HFF-Myc (cell line): ENCODE measurements at regions not wholly inside any gene's neighbourhood (a gene's known extent, or its start where the extent isn't known, plus 50 kb on each side); places are given as distances from the start of the nearest gene placed in this dataset.
"Not testable (repeated sequence)": the region's sequence is repeated elsewhere in the genome, so short reads cannot be mapped to it uniquely, and the experiment has no call there.

Source experiments
- DNase-seq: peaks from one replicate; pipeline ENCODE4 v3.0.0-alpha.2; 2011; ENCODE audit warnings: low read depth; ENCODE audit errors: extremely low read depth
- H3K4me3 ChIP-seq: replicated peaks from 2 replicates; pipeline ENCODE4 v1.5.1; 2011; ENCODE audit warnings: low read depth, mild to moderate bottlenecking, control low read depth, low read length
- CTCF ChIP-seq: IDR thresholded peaks from 2 replicates; pipeline ENCODE4 v1.5.1; 2012; ENCODE audit warnings: mild to moderate bottlenecking, low read depth, low read length, control low read depth; ENCODE audit errors: missing control alignments

DNA sequence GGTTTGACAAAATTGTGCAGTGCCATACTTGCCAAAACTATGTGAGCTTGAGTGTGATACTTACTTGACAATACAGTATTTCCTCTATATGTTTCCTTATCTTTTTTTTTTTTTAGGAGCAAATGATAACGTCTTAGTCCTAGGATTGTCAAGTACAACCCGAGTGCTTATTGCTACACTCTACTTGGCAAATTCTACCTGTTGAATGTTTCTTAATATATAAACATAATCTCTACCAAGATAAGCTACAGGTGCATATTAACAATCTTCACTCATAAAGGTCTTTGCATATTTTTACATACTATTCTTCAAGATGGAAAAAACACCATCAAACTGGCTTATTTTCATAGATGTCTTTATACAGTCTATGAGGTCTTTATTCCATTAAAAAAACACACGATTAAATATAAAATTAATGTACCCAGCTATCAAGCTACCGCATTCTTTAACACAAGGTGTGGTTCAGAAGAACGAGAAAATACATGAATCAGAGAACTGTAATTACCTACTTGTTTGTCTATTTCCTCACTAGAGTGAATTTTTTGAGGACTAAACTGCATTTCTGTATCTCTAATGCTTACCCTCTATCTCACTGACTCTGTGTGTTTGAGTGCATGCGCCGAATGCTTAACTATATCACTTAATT, 76.1 kb upstream of the PDSS1 start:
- no peak overlapping the region for H3K4me3 ChIP-seq
- DNase-seq: no peak
- no peak for TF ChIP-seq CTCF

DNA sequence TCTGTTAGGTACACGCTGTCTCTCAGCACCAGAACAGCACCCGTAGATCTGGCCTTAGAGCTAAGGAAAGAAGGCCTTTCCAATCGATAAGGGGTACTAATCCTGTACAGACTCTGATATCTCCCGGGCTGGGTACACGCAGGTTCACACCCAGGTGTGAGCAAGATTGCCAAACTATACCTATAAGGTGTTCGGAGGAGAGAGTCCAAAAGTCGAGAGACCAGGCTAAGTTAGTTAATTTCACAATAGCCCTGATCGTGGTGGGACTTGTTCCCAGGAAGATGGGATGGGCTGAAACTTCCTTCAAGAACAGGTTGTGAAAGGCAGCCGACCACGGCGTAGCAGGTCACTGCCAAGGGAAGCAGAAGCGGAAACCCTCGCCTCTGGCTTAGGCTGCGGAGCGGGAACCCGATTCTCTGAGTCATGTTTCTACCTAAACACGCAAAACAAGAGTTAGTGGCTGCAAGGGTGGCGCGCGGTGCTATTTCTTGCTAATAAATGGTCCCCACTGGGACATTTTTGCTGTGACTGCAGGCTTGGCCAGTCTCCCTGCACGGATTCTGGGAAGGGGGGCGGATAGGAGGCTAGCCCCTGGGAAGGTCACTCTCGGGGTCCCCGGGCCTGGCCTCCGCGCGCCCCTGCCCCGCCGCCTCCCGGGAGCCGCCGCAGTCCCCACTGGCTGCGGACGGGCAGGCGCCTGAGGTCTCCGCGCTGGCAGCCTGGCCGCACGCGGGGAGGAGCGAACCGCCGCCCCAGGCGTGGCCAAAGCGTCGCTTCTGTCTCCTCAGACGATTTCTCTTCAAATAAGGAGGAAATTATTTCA, 75.4 kb upstream of the PDSS1 start:
- no peak for DNase-seq
- H3K4me3 ChIP-seq: no peak overlapping the region
- no peak for TF ChIP-seq CTCF

- TF ChIP-seq CTCF: no peak
- no peak overlapping the region for H3K4me3 ChIP-seq
- DNase-seq: no peak
Observed at GRCh38 chr10:26622891-26623290, 74.6 kb upstream of the PDSS1 start.

- DNase-seq: no peak
- TF ChIP-seq CTCF: no peak
- no peak overlapping the region for H3K4me3 ChIP-seq
Observed at GRCh38 chr10:26624006-26624405, 73.5 kb upstream of the PDSS1 start.

GRCh38 chr10:26626066-26626465, 71.4 kb upstream of the PDSS1 start:
- no peak for TF ChIP-seq CTCF
- no peak overlapping the region for H3K4me3 ChIP-seq
- no peak for DNase-seq

- TF ChIP-seq CTCF: peak; percentile 24
- DNase-seq: no peak
- H3K4me3 ChIP-seq: no peak overlapping the region
Observed at GRCh38 chr10:26627324-26627723, 70.2 kb upstream of the PDSS1 start.

- TF ChIP-seq CTCF: no peak
- no peak overlapping the region for H3K4me3 ChIP-seq
- DNase-seq: no peak
Observed at GRCh38 chr10:26628395-26628794, 69.1 kb upstream of the PDSS1 start.

- not testable (repeated sequence) for DNase-seq, H3K4me3 ChIP-seq
Observed at GRCh38 chr10:26632171-26632570, 65.3 kb upstream of the PDSS1 start.

DNA sequence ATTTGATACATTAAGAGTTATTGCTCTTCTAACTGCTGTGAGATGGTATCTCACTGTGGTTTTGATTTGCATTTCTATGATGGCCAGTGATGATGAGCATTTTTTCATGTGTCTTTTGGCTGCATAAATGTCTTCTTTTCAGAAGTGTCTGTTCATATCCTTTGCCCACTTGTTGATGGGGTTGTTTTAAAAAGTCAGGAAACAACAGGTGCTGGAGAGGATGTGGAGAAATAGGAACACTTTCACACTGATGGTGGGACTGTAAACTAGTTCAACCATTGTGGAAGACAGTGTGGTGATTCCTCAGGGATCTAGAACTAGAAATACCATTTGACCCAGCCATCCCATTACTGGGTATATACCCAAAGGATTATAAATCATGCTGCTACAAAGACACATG, 63.4 kb upstream of the PDSS1 start:
- not testable (repeated sequence) for DNase-seq

More for the DNA sequence above, 63.4 kb upstream of the PDSS1 start:
- not testable (repeated sequence) for H3K4me3 ChIP-seq
